ENCODE measurements at regions not wholly inside any gene's neighbourhood (a gene's known extent, or its start where the extent isn't known, plus 50 kb on each side); places are given as distances from the start of the nearest gene placed in this dataset.

DNA sequence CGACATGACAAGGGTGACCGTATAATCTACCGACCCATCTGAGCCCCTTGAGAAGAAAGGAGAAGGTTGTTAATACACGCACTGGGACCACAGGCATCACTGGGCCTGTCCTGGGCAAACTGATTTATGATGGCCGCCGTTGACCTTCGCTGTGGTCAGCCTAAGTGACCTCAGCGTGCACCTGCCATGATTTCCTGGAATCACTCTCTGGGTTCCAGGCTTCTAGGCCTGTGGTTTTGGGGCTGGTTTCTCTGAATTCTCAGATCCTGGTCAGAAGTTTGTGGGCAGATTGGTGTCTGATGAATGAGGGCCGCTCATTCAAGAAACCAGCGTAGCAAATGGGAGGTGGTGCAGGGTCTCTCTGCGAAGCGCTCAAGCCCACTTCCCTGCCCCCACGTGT is 64.0 kb downstream of the SIK1 start:
- TF ChIP-seq, protein P1, sequence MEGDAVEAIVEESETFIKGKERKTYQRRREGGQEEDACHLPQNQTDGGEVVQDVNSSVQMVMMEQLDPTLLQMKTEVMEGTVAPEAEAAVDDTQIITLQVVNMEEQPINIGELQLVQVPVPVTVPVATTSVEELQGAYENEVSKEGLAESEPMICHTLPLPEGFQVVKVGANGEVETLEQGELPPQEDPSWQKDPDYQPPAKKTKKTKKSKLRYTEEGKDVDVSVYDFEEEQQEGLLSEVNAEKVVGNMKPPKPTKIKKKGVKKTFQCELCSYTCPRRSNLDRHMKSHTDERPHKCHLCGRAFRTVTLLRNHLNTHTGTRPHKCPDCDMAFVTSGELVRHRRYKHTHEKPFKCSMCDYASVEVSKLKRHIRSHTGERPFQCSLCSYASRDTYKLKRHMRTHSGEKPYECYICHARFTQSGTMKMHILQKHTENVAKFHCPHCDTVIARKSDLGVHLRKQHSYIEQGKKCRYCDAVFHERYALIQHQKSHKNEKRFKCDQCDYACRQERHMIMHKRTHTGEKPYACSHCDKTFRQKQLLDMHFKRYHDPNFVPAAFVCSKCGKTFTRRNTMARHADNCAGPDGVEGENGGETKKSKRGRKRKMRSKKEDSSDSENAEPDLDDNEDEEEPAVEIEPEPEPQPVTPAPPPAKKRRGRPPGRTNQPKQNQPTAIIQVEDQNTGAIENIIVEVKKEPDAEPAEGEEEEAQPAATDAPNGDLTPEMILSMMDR (IDR thresholded peaks at IDR 0.05; ENCODE audit: insufficient read depth, low read length), result no peak
- TF ChIP-seq, protein P2, sequence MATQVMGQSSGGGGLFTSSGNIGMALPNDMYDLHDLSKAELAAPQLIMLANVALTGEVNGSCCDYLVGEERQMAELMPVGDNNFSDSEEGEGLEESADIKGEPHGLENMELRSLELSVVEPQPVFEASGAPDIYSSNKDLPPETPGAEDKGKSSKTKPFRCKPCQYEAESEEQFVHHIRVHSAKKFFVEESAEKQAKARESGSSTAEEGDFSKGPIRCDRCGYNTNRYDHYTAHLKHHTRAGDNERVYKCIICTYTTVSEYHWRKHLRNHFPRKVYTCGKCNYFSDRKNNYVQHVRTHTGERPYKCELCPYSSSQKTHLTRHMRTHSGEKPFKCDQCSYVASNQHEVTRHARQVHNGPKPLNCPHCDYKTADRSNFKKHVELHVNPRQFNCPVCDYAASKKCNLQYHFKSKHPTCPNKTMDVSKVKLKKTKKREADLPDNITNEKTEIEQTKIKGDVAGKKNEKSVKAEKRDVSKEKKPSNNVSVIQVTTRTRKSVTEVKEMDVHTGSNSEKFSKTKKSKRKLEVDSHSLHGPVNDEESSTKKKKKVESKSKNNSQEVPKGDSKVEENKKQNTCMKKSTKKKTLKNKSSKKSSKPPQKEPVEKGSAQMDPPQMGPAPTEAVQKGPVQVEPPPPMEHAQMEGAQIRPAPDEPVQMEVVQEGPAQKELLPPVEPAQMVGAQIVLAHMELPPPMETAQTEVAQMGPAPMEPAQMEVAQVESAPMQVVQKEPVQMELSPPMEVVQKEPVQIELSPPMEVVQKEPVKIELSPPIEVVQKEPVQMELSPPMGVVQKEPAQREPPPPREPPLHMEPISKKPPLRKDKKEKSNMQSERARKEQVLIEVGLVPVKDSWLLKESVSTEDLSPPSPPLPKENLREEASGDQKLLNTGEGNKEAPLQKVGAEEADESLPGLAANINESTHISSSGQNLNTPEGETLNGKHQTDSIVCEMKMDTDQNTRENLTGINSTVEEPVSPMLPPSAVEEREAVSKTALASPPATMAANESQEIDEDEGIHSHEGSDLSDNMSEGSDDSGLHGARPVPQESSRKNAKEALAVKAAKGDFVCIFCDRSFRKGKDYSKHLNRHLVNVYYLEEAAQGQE (IDR thresholded peaks at IDR 0.05; ENCODE audit: insufficient replicate concordance, low read depth), result no peak
- TF ChIP-seq POLR2AphosphoS5 (IDR thresholded peaks at IDR 0.05; ENCODE audit: low read depth), result no peak
- no peak for TF ChIP-seq GABPA (IDR thresholded peaks at IDR 0.05; ENCODE audit: low read depth)
- TF ChIP-seq SPI1 (IDR thresholded peaks at IDR 0.05; ENCODE audit: borderline replicate concordance, low read depth), result no peak
